IMR-90 (cell line): ENCODE measurements at regions not wholly inside any gene's neighbourhood (a gene's known extent, or its start where the extent isn't known, plus 50 kb on each side); places are given as distances from the start of the nearest gene placed in this dataset.

ENCODE experiments used
- ATAC-seq: fragments of 200-7000 bp; cut with Tn5 transposase; 2 replicates; pipeline ENCODE4 v1.9.1; 2020; ENCODE audit warnings: low read depth, mild to moderate bottlenecking, moderate library complexity
- BruUV-seq: library from RNA; stranded (reverse); fragments of 400-500 nt; replicated peaks from 2 replicates; lab custom pipeline; 2021; lab: Mats Ljungman, UMichigan
- CTCF ChIA-PET: fragments of 300-600 bp; formaldehyde crosslinking; extraction: SDS; loops from one replicate; lab custom pipeline; 2021; ENCODE audit warnings: antibody characterized with exemption; lab: Yijun Ruan, JAX
- POLR2A ChIA-PET: fragments of 300-600 bp; sonication (Branson Sonifier 250); formaldehyde crosslinking; loops from one replicate; lab custom pipeline; 2022; ENCODE audit warnings: antibody characterized with exemption; ENCODE audit not compliant: unreplicated experiment; lab: Charles Lee
- DNase-seq: peaks from one replicate; pipeline ENCODE4 v3.0.0; 2013
- H2AFZ ChIP-seq: replicated peaks from 2 replicates; pipeline ENCODE3; 2013; ENCODE audit warnings: low read length, mild to moderate bottlenecking; ENCODE audit not compliant: poor library complexity
- H2AK5ac ChIP-seq: 2 replicates; pipeline ENCODE4 v1.6.1; 2013; ENCODE audit warnings: low read depth, low read length, inconsistent platforms
- H2AK9ac ChIP-seq: replicated peaks from 2 replicates; pipeline ENCODE3; 2013; ENCODE audit warnings: mild to moderate bottlenecking, low read depth, low read length, moderate library complexity; ENCODE audit not compliant: poor library complexity
- H2BK120ac ChIP-seq: 2 replicates; pipeline ENCODE4 v1.6.1; 2013; ENCODE audit warnings: low read depth, low read length, inconsistent platforms
- H2BK15ac ChIP-seq: 3 replicates; pipeline ENCODE4 v1.6.1; 2013; ENCODE audit warnings: low read depth, low read length, inconsistent platforms
- H2BK20ac ChIP-seq: 2 replicates; pipeline ENCODE4 v1.6.1; 2013; ENCODE audit warnings: low read depth, mild to moderate bottlenecking, inconsistent platforms, low read length, moderate library complexity
- H2BK5ac ChIP-seq: 2 replicates; pipeline ENCODE4 v1.6.1; 2013; ENCODE audit warnings: mild to moderate bottlenecking, low read depth, low read length, inconsistent platforms; ENCODE audit not compliant: poor library complexity, severe bottlenecking
- H3K14ac ChIP-seq: replicated peaks from 2 replicates; pipeline ENCODE4 v1.6.1; 2013; ENCODE audit warnings: low read depth, low read length, inconsistent platforms
- H3K18ac ChIP-seq: 2 replicates; pipeline ENCODE4 v1.6.1; 2013; ENCODE audit warnings: low read depth, low read length, control low read depth
- H3K23ac ChIP-seq: 2 replicates; pipeline ENCODE4 v1.6.1; 2013; ENCODE audit warnings: low read depth, low read length, inconsistent platforms
- H3K27ac ChIP-seq: 2 replicates; pipeline ENCODE4 v1.5.1; 2013; ENCODE audit warnings: mild to moderate bottlenecking, control low read depth, low read length; ENCODE audit not compliant: insufficient read depth
- H3K27me3 ChIP-seq: 2 replicates; pipeline ENCODE4 v1.6.1; 2013; ENCODE audit warnings: low read length; ENCODE audit not compliant: control insufficient read depth, insufficient read depth
- H3K36me3 ChIP-seq: 2 replicates; pipeline ENCODE4 v1.6.1; 2013; ENCODE audit warnings: low read length, mixed read lengths; ENCODE audit not compliant: control insufficient read depth, insufficient read depth
- H3K4ac ChIP-seq: 2 replicates; pipeline ENCODE4 v1.6.1; 2013; ENCODE audit warnings: low read depth, low read length, inconsistent platforms
- H3K4me1 ChIP-seq: 2 replicates; pipeline ENCODE4 v1.6.1; 2013; ENCODE audit warnings: low read length, mixed read lengths; ENCODE audit not compliant: control insufficient read depth, insufficient read depth
- H3K4me2 ChIP-seq: 2 replicates; pipeline ENCODE4 v1.6.1; 2013; ENCODE audit warnings: low read depth, mild to moderate bottlenecking, control low read depth, low read length, moderate library complexity
- H3K4me3 ChIP-seq: 2 replicates; pipeline ENCODE4 v1.5.1; 2013; ENCODE audit warnings: low read depth, mild to moderate bottlenecking, control low read depth, low read length, moderate library complexity; ENCODE audit not compliant: insufficient read depth
- H3K56ac ChIP-seq: 2 replicates; pipeline ENCODE4 v1.6.1; 2013; ENCODE audit warnings: low read length, inconsistent platforms; ENCODE audit not compliant: insufficient read depth; ENCODE audit errors: extremely low read depth
- H3K79me1 ChIP-seq, 2 experiments: 2 replicates each; pipeline ENCODE4 v1.6.1; 2013; ENCODE audit warnings: low read length in 2 of 2, inconsistent platforms in 1 of 2, low read depth in 1 of 2
- H3K9ac ChIP-seq: 2 replicates; pipeline ENCODE4 v1.6.1; 2013; ENCODE audit warnings: low read depth, low read length, control low read depth
- H3K9me1 ChIP-seq: 2 replicates; pipeline ENCODE4 v1.6.1; 2013; ENCODE audit warnings: low read length, inconsistent platforms; ENCODE audit not compliant: insufficient read depth
- H3K9me3 ChIP-seq: 2 replicates; pipeline ENCODE4 v1.6.1; 2013; ENCODE audit warnings: low read length; ENCODE audit not compliant: control insufficient read depth, insufficient read depth
- H4K20me1 ChIP-seq: 2 replicates; pipeline ENCODE4 v1.6.1; 2013; ENCODE audit warnings: low read length, inconsistent platforms; ENCODE audit not compliant: insufficient read depth
- H4K5ac ChIP-seq: 2 replicates; pipeline ENCODE4 v1.6.1; 2013; ENCODE audit warnings: mild to moderate bottlenecking, low read depth, low read length, control low read depth
- H4K8ac ChIP-seq, 2 experiments: 2 replicates each; pipeline ENCODE4 v1.6.1; 2013; ENCODE audit warnings: low read depth in 2 of 2, low read length in 2 of 2, control low read depth in 1 of 2, inconsistent platforms in 1 of 2
- H4K91ac ChIP-seq: 2 replicates; pipeline ENCODE4 v1.6.1; 2013; ENCODE audit warnings: low read depth, low read length, inconsistent platforms; ENCODE audit not compliant: insufficient read depth
- WGBS, 2 experiments: methylation state at CpG; one replicate each; pipeline versions ENCODE4 v1.1.5 to v1.1.7; 2013; ENCODE audit warnings: missing lambda C conversion rate in 2 of 2; ENCODE audit not compliant: insufficient read length in 1 of 2; ENCODE audit errors: extremely low coverage in 2 of 2; 5-methylcytosine and 5-hydroxymethylcytosine counted together
- dilution Hi-C: fragments of 300-500 bp; cut with HindIII; formaldehyde crosslinking; loops from one replicate; pipeline ENCODE4 v1.14.3; 2018; ENCODE audit warnings: low sequenced_read_pairs; ENCODE audit not compliant: unreplicated experiment
- in situ Hi-C: fragments of 300-500 bp; cut with MboI; formaldehyde crosslinking; loops from 3 replicates; pipeline ENCODE4 v1.14.3; 2019; ENCODE audit warnings: low sequenced_read_pairs, inconsistent platforms, mixed read lengths
- intact Hi-C: fragments of 100-400 bp; cut with micrococcal nuclease; formaldehyde crosslinking; loops from 2 replicates; pipeline ENCODE4 v1.10.0; 2022
- TF ChIP-seq, protein P1 (sequence below): conservative IDR thresholded peaks from 2 replicates; pipeline ENCODE4 v1.5.1; 2012; ENCODE audit warnings: mild to moderate bottlenecking, low read depth, low read length, improper control_type of control experiment

DNA sequence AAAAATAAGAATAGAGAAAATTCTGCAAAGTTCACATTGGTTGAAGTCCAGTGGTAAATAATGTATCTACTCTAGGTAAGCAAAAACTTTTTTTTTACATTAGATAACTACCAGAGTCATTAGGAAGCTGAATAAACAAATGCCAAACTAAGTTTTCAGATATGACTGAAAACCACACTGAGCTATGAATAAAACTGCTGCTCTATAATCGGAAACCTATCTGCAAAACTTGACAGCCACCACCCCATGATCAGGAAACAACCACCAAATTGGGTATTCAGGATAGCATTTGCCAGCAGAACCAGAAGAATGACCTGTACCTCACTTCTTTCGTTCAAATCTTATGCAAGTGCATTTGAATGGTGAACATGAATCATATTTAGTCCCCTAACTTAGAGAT lies 173.0 kb upstream of the TET2 start:
- H3K4me2 ChIP-seq, result no peak overlapping the region
- no peaks in the 10 kb centered on the region for H3K4me1 ChIP-seq
- no peaks in the 10 kb centered on the region for H3K9me3 ChIP-seq
- no peak overlapping the region for H3K56ac ChIP-seq
- no peaks in the 10 kb centered on the region for H4K20me1 ChIP-seq
- intact Hi-C loops (no loop called here), in situ Hi-C loops (no loop called here), dilution Hi-C loops (no loop called here)
- ATAC-seq, result no peak
- no peaks in the 10 kb centered on the region for H3K9me1 ChIP-seq
- no peaks in the 10 kb centered on the region for H3K27me3 ChIP-seq
- H4K8ac ChIP-seq, result no peak overlapping the region
- H2BK20ac ChIP-seq, result no peak overlapping the region
- no peak overlapping the region for H4K5ac ChIP-seq
- no peaks in the 10 kb centered on the region for H3K79me1 ChIP-seq
- no peak overlapping the region for H2AFZ ChIP-seq
- H3K18ac ChIP-seq, result no peak overlapping the region
- H4K91ac ChIP-seq, result no peak overlapping the region
- WGBS, 2 experiments, result no CpG with 5 or more reads among the region's 2 CpGs
- ChIA-PET CTCF (no interaction called here), POLR2A (no interaction called here)
- no TSS peak for BruUV-seq
- no peak overlapping the region for H3K9ac ChIP-seq
- H2AK5ac ChIP-seq, result no peak overlapping the region
- no peak overlapping the region for H2BK5ac ChIP-seq
- H3K23ac ChIP-seq, result no peak overlapping the region
- H3K4ac ChIP-seq, result no peak overlapping the region
- H2BK120ac ChIP-seq, result no peak overlapping the region
- TF ChIP-seq, protein P1, sequence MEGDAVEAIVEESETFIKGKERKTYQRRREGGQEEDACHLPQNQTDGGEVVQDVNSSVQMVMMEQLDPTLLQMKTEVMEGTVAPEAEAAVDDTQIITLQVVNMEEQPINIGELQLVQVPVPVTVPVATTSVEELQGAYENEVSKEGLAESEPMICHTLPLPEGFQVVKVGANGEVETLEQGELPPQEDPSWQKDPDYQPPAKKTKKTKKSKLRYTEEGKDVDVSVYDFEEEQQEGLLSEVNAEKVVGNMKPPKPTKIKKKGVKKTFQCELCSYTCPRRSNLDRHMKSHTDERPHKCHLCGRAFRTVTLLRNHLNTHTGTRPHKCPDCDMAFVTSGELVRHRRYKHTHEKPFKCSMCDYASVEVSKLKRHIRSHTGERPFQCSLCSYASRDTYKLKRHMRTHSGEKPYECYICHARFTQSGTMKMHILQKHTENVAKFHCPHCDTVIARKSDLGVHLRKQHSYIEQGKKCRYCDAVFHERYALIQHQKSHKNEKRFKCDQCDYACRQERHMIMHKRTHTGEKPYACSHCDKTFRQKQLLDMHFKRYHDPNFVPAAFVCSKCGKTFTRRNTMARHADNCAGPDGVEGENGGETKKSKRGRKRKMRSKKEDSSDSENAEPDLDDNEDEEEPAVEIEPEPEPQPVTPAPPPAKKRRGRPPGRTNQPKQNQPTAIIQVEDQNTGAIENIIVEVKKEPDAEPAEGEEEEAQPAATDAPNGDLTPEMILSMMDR, result no peak
- H3K36me3 ChIP-seq, result no peaks in the 10 kb centered on the region
- H2AK9ac ChIP-seq, result no peak overlapping the region
- H3K27ac ChIP-seq, result no peak overlapping the region
- DNase-seq, result no peak
- H3K4me3 ChIP-seq, result no peak overlapping the region
- H2BK15ac ChIP-seq, result no peak overlapping the region
- no peak overlapping the region for H3K14ac ChIP-seq
